ENCODE measurements at regions not wholly inside any gene's neighbourhood (a gene's known extent, or its start where the extent isn't known, plus 50 kb on each side); places are given as distances from the start of the nearest gene placed in this dataset.

DNA sequence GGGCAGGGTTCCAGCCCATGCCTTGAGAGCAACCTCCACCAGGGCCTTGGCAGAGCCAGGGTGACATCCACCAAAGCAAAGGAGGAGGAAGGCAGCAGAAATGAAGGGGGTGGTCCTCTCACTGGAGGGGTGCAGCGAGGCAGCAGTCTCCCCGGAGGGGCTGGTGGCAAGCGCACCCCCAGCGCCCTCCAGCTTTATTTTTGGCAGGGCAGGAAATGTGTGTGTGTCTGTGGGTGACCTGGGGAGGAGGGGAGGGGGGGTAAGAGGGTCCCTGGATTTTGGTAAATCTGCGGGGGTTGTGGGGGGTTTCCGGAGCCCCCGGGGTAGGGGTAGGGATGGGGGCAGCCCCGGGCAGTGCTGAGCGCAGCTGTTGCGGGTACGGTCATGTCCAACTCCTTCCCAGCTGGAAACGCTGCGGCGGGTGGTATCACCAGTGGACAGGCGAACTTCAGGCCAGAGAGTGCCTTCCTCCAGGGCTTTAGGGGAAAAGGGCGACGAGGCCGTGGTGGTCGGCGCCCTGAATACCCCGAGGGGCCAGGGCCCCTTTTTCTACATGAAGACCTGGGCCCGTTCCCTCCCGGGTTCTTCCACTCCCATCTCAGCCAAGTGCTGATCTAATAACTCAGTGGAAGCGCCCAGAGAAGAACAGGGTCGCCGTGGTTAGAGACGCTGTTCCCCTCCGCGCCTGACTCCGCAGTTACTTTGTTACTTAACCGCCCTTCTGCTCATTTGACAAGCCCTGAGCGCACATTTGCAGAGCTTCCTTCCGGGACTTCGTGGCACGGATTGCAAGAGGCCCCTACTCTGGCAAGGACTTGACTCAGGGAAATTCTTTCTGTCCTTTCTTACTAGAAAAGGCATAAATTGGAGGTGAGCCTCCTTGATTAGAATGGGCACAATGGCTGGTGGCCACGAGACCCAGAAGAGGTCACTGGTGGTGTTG is 55.2 kb downstream of the FOS start:
- no peak for DNase-seq (ENCODE audit: low spot score)

DNA sequence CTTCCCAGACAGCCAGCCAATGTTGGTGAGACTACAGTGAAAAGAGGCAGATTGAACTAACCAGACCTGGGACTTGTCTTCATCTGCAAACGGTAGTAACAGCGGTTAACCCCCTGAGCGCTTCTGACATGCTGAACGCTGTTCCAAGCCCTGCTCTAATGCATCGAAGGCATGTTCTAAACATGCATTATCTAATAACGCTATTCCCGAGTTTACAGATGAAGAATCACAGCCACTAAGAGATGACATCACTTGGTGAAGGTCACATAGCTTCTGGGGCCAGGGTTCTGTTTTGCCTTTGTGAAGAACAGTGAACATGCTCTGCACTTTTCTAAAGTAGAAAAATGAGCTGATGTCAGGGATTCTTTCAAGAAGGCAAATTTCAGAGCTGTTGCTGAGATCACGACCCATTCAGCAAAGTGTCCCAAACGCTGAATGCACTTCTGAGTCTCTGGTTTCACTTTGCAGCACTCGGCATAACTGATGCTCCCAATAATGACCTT is 56.0 kb downstream of the FOS start:
- no peak for DNase-seq (ENCODE audit: low spot score)

DNA sequence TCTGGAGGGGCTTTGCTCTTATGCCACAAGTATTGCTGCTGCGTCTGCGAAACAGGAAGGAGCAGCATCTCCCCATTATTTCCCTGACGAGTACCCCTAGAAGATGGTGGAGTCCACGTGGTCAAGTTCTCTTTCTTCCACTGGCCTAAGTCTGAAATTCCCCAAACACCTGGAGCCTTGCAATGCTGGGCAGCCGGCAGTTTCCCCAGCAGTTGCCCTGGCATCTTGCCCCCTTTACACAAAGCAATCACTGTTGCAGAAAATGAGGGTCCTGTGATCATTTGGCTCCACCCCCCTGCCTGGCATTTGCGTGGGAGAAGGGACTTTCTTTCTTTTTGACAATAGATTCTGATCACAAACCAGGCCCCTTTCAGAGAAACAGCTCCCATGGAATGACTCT is 56.9 kb downstream of the FOS start:
- peak; percentile 77 for DNase-seq (ENCODE audit: low spot score)

DNA sequence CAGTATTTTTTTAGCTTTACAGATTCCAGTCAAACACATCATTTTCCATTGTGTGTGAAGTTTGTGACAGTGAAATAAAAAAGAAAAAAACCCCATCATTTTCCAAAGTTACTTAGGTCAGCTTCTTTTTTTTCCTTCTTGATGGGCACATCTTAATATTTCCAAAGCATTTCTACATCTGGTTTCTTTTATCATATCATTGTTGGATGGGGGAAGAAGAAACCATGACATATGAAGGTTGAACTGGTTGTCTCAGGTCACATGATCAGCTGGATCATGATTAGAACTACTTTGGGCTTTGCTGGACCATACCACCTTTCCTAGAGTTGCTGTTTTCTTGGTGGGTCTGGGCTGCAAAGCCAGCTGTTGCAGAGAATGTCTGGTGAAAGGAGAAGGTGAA is 59.8 kb downstream of the FOS start:
- DNase-seq (ENCODE audit: low spot score) = no peak

DNA sequence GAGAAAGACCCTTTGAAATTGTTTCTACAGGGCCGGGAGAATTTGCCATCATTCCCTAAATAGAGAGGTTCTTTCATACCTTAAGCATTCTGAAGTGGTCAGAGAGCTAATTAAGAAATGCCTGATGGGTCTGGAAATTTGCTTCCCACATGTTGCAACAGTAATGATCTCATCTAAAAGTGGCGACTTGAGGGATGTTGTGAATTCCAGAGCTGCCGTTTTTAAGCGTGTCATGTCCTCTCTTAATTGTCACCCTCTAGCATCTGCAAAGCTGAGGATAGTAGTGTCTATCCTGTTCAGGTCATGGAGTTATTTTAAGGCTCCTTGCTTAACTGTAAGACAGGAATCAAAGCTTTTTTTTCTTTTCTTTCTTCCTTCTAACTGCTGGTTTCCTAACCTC is 60.4 kb downstream of the FOS start:
- DNase-seq (ENCODE audit: low spot score) = no peak

DNA sequence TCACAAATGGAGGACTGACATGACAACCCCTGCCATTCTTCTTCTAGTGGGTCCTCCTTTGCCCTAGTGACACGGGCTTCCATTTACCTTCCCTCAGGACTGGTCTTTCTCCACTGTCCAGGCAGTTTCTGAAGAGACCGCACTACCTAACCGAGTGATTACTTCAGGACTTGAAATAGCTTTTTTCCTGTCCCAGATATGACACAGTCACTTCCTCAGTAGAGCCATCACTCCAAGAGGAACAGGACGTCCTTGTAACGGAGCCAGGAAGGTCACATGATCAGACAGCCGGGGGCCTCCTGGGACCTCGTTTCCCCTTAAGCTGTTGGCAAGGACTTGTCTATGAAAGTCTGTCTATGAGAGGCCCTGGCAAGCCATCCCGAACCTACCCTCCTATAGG is 62.3 kb downstream of the FOS start:
- no peak for DNase-seq (ENCODE audit: low spot score)

DNA sequence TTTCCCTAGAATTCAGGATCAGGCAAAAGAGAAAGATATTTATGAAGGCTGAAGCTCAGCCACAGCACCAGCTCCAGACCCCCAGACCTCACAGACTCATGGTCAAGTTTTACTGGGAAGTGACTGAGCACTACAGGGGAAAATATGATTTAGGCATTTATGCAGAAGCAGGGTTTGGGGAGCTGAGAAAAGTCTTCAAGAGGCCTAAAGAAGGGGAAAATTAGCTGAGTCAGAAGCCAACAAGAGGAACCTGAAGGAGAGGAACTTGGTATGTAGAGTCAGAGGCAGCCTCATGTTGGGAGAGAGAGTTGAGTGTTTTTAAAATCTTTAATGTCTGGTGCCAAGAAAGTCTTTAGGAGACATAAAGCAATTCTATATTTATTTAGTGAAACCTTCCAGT is 63.0 kb downstream of the FOS start:
- no peak for DNase-seq (ENCODE audit: low spot score)

DNA sequence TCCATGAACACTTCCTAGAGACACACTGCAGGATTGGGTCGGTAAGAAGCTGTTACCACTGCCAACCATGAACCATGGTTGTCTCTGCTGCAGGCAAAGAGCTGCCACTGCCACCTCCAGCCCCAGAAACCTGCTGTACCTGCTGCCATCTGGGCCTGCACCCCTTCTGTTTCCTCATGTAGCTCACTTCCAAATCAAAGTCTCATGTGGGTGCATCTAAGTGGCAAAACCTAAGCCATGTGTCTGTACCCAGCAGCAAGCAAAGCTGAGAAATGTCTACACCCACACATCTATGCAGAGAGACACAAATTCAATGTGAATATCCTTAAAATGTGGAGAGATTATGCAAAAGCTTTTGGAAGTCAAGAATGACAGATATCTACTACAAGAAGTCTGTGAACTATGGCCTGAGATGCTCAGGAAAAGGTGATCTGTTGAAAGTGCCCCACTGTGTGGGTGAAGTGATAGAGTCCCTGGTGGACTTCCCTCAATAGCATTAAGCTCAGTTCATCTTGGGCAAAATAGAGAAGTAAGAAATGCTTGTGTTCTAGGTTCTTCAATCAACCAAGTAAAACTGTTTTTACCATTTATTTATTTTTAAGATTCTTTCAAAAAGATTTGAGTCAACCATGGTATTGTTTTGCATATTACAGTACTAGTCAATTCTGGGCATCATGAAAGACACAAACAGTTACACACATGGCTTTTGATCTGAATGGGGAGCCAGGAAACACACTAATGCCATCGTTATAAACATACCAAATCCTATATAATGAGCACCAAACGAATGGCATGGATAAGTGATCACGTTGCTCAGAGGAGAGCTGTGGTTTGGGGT is 64.4 kb downstream of the FOS start:
- DNase-seq (ENCODE audit: low spot score) = no peak

DNA sequence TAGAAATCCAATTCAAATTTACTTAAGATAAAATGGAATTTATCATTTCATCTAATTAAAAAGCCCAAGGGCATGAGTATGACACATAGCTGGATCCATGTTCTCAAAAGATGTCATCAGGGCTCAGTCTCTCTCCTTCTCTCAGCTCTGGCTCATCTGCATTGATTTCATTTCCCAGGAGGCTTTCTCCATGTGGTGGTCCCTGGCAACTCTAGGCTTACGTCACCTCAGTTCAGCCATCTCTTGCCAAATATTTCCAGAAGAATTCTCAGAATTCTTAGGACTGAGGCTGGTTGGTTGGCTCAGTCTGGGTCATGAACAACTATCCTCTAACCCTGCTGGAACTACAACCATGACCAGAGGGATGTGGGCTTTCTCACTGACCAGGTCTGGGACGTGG is 65.3 kb downstream of the FOS start:
- DNase-seq (ENCODE audit: low spot score) = no peak

DNA sequence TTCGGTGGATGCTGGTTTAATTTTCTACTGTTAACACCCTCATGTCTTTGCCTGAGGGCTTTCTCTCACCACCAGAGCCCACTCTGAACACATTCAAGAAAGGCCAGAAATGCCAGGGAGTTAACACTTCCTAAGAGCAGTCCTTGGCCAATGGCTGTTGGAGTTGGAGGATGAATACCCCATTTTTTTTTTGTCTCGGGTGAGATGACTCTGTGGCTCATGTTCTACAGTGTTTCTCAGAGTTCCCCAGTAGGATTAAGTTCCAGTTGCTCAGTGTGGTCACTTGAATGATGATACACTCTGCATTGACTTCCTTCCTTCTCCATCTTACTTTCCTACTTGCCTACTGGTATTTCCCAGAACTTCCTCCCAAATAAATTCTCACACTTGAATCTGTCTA is 65.8 kb downstream of the FOS start:
- no peak for DNase-seq (ENCODE audit: low spot score)

DNA sequence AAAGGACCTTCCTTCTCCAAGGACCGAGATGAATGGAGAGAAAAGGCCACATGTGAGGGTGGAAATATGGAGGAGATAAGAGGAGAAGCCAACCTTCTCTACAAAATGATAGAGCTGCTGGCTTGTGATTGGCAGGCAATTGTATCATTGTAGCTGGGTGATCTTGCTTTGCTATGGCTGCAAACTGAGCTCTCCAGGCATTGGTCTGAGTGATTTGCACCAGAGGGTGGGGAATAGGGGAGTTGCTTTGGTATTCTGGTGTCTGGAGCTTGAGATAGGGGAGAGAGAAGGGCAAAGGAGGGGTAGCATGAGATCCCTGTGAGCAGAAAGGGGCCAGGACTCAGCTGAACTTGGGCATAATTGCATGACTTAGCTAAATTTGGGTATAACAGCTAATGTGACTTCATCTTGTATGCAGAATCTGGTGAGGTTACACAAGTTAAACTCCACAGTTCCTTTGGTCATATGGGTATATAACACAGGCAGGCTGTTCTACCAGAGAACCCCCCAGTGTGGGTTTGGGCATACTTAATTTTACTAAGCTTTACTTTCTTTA is 72.0 kb downstream of the FOS start:
- no peak for DNase-seq (ENCODE audit: low spot score)

DNA sequence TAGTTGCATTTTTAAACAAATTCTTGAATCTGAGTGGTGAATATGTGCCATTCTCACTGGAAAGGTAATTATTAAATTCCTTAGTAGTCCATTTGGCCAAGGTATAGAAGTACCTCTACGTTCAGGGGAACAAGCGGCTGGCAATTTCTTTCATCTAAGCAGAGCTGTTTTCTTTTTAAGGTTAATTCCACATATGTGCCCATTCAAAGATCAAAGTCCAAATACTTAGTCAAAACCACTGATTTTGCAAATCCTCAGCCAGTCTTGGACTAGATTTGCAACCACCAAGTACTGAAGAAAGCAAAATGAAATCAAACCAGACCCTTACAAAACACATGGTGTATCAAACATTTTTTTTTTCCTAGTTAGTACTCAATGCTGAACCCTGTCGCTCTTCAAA is 68.7 kb upstream of the JDP2 start:
- no peak for DNase-seq (ENCODE audit: low spot score)

DNA sequence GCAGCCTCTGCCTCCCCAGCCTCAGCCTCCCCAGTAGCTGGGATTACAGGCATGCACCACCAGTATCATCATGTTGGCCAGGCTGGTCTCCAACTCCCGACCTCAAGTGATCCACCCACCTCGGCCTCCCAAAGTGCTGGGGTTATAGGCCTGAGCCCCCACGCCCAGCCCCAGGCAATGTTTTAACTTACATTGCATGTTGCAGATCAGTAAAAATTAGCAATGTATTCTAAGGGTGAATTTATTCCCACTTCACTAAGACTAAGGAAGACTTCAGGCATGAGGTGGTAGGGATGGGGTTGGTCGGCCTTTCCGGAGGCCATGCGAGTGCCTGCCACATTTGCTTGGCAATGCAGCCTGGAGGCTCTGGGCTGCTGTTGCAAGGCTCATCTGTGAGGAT is 66.8 kb upstream of the JDP2 start:
- DNase-seq (ENCODE audit: low spot score) = no peak

DNA sequence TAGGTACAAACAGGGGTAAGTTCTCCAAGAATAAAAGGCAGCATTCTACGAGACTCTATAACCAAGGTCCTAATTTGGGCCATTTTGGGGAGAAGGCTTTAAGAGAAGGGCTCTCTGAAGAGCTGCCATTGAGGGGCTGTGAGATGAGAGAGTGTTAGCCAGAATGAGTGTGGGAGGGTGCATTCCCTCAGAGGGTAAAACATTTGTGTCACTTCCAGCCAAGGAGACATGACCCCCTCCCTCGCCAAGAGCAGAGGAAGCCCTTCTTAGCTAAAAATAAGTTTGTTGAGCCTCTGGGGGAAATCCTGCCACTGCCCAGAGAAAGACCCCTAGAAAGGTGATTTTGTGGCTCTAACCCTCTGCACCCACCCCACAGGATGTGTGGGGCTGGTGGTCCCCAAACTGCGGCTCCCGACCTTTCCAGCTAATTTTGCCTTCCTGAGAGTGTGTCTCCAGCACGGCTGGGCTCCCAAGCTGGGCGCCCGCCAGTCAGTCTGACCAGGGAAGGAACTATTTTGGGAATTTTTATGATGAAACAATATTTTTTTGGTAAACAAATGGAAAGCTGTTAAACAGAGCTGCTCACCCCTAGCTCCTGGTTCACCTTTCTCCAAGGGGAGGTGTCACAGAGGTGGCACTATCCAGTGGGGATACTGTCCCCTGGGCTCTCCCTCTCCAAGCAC is 65.9 kb upstream of the JDP2 start:
- DNase-seq (ENCODE audit: low spot score) = no peak

DNA sequence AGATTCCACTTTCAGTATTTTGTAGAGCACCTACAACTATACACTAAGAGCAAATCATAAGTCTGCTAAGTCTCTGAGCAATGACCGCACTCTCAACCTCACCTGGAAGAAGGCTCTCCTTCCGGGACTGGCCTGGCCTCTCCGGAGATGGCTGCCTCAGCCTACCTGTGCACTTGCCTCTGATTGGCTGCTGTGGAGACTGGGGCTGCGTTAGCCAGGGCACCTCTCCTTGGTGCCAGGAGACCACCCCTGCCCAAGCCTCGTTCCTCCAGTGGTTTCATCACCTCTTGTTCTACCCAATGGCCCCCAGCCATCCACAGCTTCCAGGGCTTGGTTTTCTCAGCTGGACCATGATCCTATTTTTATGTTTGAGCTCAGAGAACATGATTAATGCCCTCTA is 64.7 kb upstream of the JDP2 start:
- DNase-seq (ENCODE audit: low spot score) = no peak

DNA sequence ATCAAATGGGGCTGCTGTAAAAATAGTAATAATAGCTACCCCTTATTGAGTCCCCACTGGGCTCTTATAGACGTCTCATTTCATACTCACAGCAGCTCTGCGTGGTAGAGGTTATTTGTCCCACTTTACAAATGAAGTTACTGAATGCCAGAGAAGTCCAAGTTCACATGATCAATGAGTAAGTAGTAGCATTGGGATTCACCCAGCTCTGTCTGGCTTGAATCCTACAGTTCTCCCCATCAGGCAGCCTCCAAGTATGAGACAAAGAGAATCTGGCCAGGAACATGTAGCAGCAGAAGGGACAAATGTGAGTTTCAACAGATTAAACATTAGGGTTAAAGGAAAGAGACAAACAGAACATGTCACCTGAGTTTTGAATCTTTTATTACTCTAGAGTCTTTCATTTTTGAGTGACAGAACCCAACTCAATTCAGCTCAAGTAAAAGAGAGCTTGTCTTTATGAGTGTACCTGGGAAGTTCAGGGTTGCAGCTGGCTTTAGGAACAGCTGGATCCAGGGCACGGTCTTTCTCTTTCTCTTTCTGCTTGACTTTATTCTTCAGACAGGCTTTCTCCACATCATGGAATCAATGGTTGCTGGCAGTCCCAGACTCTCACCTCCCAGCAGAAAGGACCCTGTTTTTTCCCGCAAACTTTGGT is 64.1 kb upstream of the JDP2 start:
- no peak for DNase-seq (ENCODE audit: low spot score)

DNA sequence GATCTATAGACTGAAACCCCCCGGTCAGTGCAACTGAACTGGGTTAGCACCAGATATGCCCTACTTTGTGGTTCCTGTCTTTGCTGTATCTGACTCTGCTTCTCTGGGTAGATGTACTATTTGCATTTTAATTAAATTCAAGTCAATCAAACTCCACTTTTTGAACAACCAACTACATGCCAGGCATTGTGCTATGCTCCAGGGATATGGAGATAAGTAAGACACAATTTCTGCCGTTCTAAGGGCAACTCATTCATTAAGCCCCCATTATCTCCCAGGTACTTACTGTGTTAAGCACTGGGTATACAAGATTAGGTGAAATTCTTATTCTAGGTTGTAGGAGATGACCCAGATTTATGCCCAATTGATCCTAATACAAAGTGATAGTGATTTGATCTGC is 62.7 kb upstream of the JDP2 start:
- DNase-seq (ENCODE audit: low spot score) = no peak

DNA sequence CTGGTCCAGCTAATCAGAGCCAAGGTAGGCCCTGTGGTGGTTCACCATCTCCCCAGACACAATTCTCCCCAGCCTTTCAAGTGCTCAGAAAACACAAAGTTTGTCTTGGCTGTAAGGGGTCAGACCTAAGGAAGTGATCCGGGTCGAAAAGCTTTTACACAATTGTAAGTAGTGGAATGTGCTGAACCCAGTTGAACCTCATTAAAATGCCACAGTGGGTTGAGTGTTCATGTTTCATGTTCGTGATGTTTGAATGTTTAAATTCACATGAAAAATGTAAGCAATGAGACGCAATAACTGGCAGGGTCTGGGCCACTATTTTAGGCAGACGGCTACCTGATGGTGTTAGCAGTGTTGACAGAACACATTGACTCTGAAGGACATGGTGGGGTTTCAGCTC is 60.9 kb upstream of the JDP2 start:
- no peak for DNase-seq (ENCODE audit: low spot score)

DNA sequence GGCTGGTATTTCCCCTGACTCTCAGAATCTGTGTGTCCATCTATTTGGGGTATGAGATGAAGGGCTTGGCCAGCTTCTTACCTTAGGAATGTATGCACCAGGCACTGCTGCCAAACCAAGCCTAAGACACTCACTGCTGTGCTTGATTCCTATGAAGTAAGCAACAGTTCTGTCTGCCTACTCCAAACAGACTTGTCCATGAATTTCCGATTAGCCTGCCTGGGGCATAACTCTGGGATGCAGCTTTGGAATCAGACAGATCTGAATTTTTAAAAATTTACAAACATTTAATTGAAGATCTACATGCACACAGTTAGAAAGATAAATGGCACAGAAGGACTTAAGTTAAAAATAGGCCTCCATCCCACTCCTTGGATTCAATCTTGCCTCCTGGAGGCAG is 59.5 kb upstream of the JDP2 start:
- DNase-seq (ENCODE audit: low spot score) = no peak

DNA sequence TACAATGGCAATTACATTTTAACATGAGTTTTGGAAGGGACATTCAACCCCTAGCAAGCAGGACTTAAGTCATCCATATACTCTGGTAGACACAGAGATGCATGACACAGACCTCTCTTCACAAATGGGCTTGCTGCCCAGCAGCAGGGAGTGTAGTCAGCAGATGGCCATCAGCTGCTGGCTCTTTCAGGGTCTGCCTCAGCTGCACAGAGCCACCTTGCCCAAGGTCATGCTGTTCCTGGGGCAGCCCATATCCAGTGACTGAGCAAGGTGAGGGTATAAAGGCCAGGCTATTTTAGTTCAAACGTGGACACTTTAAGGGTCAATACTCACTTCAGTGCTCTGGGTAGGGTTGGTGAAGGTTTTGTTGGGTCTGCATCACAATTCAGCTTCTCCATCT is 58.3 kb upstream of the JDP2 start:
- DNase-seq (ENCODE audit: low spot score) = no peak

DNA sequence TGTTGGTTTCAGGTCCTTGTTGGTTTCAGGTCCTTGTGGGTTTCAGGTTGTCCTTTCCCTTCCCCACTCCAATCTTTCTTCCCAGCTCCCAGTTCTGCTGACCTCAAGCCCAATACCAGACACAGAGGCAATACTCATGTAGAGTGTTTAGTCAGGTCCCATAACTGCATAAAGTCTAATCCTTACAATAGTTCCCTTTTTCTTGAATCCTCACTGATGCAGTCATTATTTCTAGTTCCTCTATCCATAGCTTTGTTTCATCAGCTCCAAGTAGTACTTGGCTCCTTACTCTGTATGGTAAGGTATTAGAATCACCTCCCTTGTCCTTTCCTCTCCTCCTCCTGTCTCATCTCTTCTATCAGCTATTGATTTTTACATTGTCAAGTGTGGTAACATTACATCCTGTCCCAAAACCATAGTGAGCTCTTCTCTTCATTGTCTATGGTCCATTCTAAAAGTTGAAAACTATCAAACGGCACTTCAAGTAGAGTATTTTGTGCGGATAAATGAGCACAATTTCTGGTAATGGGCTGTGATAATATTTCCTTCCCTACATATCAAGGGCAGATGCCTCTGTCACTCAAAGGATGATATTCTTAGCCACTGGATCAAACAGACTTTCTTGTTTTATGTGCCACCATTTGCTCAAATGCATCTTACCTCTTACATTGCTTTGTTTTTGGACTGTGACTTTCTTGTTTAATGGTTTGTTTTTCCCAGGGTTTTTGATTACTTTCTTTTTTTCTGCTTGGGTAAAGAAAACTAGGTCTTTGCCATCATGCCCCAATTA is 57.2 kb upstream of the JDP2 start:
- DNase-seq (ENCODE audit: low spot score) = no peak
